ENCODE measurements at regions not wholly inside any gene's neighbourhood (a gene's known extent, or its start where the extent isn't known, plus 50 kb on each side); places are given as distances from the start of the nearest gene placed in this dataset.
"Not testable (repeated sequence)": the region's sequence is repeated elsewhere in the genome, so short reads cannot be mapped to it uniquely, and the experiment has no call there.

- no peak for DNase-seq (ENCODE audit: low spot score)
These were observed 268.2 kb downstream of the SH3GL2 start for GRCh38 chr9:17846948-17847655.

GRCh38 chr9:17847908-17848307 is 269.0 kb downstream of the SH3GL2 start:
- DNase-seq (ENCODE audit: low spot score): no peak

- DNase-seq (ENCODE audit: low spot score): no peak
These were observed 273.2 kb downstream of the SH3GL2 start for GRCh38 chr9:17852108-17852507.

GRCh38 chr9:17854487-17854886 is 275.6 kb downstream of the SH3GL2 start:
- DNase-seq (ENCODE audit: low spot score): no peak

GRCh38 chr9:17856995-17857394 is 278.1 kb downstream of the SH3GL2 start:
- no peak for DNase-seq (ENCODE audit: low spot score)

GRCh38 chr9:17859228-17859627 is 280.4 kb downstream of the SH3GL2 start:
- DNase-seq (ENCODE audit: low spot score): no peak

GRCh38 chr9:17859987-17860386 is 281.1 kb downstream of the SH3GL2 start:
- no peak for DNase-seq (ENCODE audit: low spot score)

- DNase-seq (ENCODE audit: low spot score): no peak
These were observed 283.2 kb downstream of the SH3GL2 start for GRCh38 chr9:17862101-17862500.

GRCh38 chr9:17862629-17863028 is 283.8 kb downstream of the SH3GL2 start:
- DNase-seq (ENCODE audit: low spot score): no peak

- DNase-seq (ENCODE audit: low spot score): no peak
These were observed 284.5 kb downstream of the SH3GL2 start for GRCh38 chr9:17863213-17863883.

GRCh38 chr9:17863924-17864323 is 285.1 kb downstream of the SH3GL2 start:
- no peak for DNase-seq (ENCODE audit: low spot score)

- no peak for DNase-seq (ENCODE audit: low spot score)
These were observed 286.1 kb downstream of the SH3GL2 start for GRCh38 chr9:17864951-17865350.

- no peak for DNase-seq (ENCODE audit: low spot score)
These were observed 287.0 kb downstream of the SH3GL2 start for GRCh38 chr9:17865881-17866280.

GRCh38 chr9:17870722-17871121 is 291.9 kb downstream of the SH3GL2 start:
- DNase-seq (ENCODE audit: low spot score): no peak

GRCh38 chr9:17871213-17871890 is 292.5 kb downstream of the SH3GL2 start:
- DNase-seq (ENCODE audit: low spot score): no peak

- DNase-seq (ENCODE audit: low spot score): no peak
These were observed 297.0 kb downstream of the SH3GL2 start for GRCh38 chr9:17875886-17876285.

GRCh38 chr9:17876687-17877086 is 297.8 kb downstream of the SH3GL2 start:
- DNase-seq (ENCODE audit: low spot score): no peak

- DNase-seq (ENCODE audit: low spot score): no peak
These were observed 300.0 kb downstream of the SH3GL2 start for GRCh38 chr9:17878810-17879370.

GRCh38 chr9:17881371-17881770 is 302.5 kb downstream of the SH3GL2 start:
- no peak for DNase-seq (ENCODE audit: low spot score)

- no peak for DNase-seq (ENCODE audit: low spot score)
These were observed 304.1 kb downstream of the SH3GL2 start for GRCh38 chr9:17882688-17883594.

- no peak for DNase-seq (ENCODE audit: low spot score)
These were observed 309.2 kb downstream of the SH3GL2 start for GRCh38 chr9:17888066-17888465.

- not testable (repeated sequence) for DNase-seq (ENCODE audit: low spot score)
These were observed 310.1 kb downstream of the SH3GL2 start for GRCh38 chr9:17888964-17889363.
